ENCODE measurements at regions not wholly inside any gene's neighbourhood (a gene's known extent, or its start where the extent isn't known, plus 50 kb on each side); places are given as distances from the start of the nearest gene placed in this dataset.

DNA sequence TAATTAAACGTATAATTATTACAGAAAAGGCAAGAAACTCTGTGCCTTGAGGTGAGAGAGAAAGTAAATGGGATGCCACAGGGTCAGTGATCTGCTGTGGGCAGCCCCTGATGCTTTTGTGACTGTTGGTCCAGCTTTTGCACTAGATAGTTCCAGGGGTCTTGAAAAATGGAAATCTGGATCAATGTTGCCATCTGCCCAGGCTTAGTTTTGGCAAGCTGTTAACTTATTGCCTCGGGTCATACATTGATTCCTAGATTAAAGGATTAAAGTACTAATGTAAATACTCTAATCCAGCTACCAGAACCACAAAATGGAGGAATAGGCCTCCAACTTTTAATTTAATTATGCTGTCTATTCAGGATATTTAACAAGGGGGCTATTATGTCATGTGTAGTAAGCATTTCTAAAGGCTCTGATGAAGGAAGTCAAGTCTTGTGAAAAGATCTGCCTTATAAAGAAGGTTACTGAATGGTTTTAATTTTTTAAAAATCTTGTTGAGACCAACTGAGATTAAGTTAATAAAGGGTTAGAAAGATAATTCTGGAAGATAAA is 376.0 kb upstream of the HS3ST5 start:
- TF ChIP-seq GATA3 (IDR thresholded peaks at IDR 0.05; ENCODE audit: borderline replicate concordance) (no peak), POLR2A (IDR thresholded peaks at IDR 0.05; ENCODE audit: low read length) (no peak), POLR2AphosphoS2 (conservative IDR thresholded peaks at IDR 0.05; ENCODE audit: low read length) (no peak), CTCF (IDR thresholded peaks at IDR 0.05) (no peak), MAFK (IDR thresholded peaks at IDR 0.05; ENCODE audit: partially characterized antibody) (no peak), SREBF2 (IDR thresholded peaks at IDR 0.05) (no peak), BHLHE40 (IDR thresholded peaks at IDR 0.05; ENCODE audit: low read depth, low read length) (no peak), EP300 (IDR thresholded peaks at IDR 0.05) (no peak), FOSL2 (IDR thresholded peaks at IDR 0.05) (no peak), FOSL2 (CRISPR knock-in tag; IDR thresholded peaks at IDR 0.05) (no peak)
- TF ChIP-seq, protein P1, sequence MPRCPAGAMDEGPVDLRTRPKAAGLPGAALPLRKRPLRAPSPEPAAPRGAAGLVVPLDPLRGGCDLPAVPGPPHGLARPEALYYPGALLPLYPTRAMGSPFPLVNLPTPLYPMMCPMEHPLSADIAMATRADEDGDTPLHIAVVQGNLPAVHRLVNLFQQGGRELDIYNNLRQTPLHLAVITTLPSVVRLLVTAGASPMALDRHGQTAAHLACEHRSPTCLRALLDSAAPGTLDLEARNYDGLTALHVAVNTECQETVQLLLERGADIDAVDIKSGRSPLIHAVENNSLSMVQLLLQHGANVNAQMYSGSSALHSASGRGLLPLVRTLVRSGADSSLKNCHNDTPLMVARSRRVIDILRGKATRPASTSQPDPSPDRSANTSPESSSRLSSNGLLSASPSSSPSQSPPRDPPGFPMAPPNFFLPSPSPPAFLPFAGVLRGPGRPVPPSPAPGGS (IDR thresholded peaks at IDR 0.05) = no peak
